DND-41 (cell line): ENCODE measurements at regions not wholly inside any gene's neighbourhood (a gene's known extent, or its start where the extent isn't known, plus 50 kb on each side); places are given as distances from the start of the nearest gene placed in this dataset.

ENCODE experiments used
- ATAC-seq: fragments of 200-7000 bp; cut with Tn5 transposase; 3 replicates; pipeline ENCODE4 v1.9.1; 2021; ENCODE audit warnings: low read depth; ENCODE audit not compliant: insufficient read depth
- DNase-seq: peaks from one replicate; pipeline ENCODE4 v3.0.0-alpha.2; 2020
- H2AFZ ChIP-seq: 2 replicates; pipeline ENCODE4 v1.6.0; 2012; ENCODE audit warnings: low read depth, low read length
- H3K27ac ChIP-seq: 2 replicates; pipeline ENCODE4 v1.5.1; 2012; ENCODE audit warnings: low read length, inconsistent platforms
- H3K27me3 ChIP-seq: fragments of 200-600 bp; sonication (generic); 2 replicates; pipeline ENCODE4 v1.6.0; 2012; ENCODE audit warnings: low read length, mild to moderate bottlenecking, inconsistent platforms; ENCODE audit not compliant: insufficient read depth, poor library complexity
- H3K36me3 ChIP-seq: 2 replicates; pipeline ENCODE4 v1.5.1; 2012; ENCODE audit warnings: low read length, inconsistent platforms; ENCODE audit not compliant: insufficient read depth
- H3K4me1 ChIP-seq: 2 replicates; pipeline ENCODE4 v1.5.1; 2012; ENCODE audit warnings: mild to moderate bottlenecking, low read length; ENCODE audit not compliant: insufficient read depth
- H3K4me2 ChIP-seq: 2 replicates; pipeline ENCODE4 v1.6.0; 2012; ENCODE audit warnings: mild to moderate bottlenecking, moderate library complexity, low read length, inconsistent platforms; ENCODE audit not compliant: insufficient read depth
- H3K4me3 ChIP-seq, 2 experiments: fragments of 200-600 bp in 1 of 2; shearing (Covaris generic) in 1 of 2; 2 replicates each; pipeline ENCODE4 v1.5.1; 2012 to 2016; ENCODE audit warnings: inconsistent platforms in 2 of 2, low read length in 2 of 2, mild to moderate bottlenecking in 2 of 2, low read depth in 1 of 2, moderate library complexity in 1 of 2
- H3K79me2 ChIP-seq: 2 replicates; pipeline ENCODE4 v1.6.0; 2012; ENCODE audit warnings: low read length, inconsistent platforms; ENCODE audit not compliant: insufficient read depth
- H3K9ac ChIP-seq: 2 replicates; pipeline ENCODE4 v1.6.0; 2012; ENCODE audit warnings: low read depth, mild to moderate bottlenecking, inconsistent platforms, low read length, moderate library complexity
- H3K9me3 ChIP-seq: 2 replicates; pipeline ENCODE4 v1.5.1; 2012; ENCODE audit warnings: low read length, moderate library complexity, mild to moderate bottlenecking, inconsistent platforms; ENCODE audit not compliant: insufficient read depth, severe bottlenecking
- H4K20me1 ChIP-seq: 2 replicates; pipeline ENCODE4 v1.6.0; 2012; ENCODE audit warnings: low read length; ENCODE audit not compliant: insufficient read depth
- EZH2 ChIP-seq: IDR thresholded peaks from 3 replicates; pipeline ENCODE4 v1.6.1; 2012; ENCODE audit warnings: borderline replicate concordance, low read depth, mild to moderate bottlenecking, moderate library complexity, low read length, inconsistent platforms; ENCODE audit not compliant: severe bottlenecking
- TF ChIP-seq, protein P1 (sequence below): IDR thresholded peaks from 2 replicates; pipeline ENCODE4 v1.5.1; 2012; ENCODE audit warnings: borderline replicate concordance, low read length, moderate library complexity, mild to moderate bottlenecking; ENCODE audit not compliant: poor library complexity, severe bottlenecking; ENCODE audit errors: extremely low read depth

DNA sequence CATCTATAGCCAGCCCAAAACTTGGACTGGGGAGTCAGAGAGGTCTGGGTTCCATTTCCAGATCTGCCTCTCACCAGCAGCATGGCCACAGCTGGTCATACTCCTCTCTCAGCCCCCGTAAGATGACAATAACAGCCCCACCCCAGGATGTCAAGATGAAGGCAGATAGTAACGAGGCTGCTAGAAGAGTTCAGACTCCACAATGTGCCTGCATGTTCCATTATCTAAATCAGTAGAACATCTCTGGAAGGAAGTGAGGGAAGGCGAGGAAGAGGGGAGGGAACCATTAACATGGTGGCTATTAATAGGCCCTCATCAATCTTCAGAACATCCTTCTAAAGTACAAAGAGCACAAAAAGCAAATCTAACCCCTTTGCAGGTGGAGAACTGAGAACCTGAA is 98.0 kb upstream of the KCNG1 start:
- Histone ChIP-seq H3K9me3 (no peaks in the 10 kb centered on the region), H3K79me2 (no peaks in the 10 kb centered on the region), H4K20me1 (no peaks in the 10 kb centered on the region), H3K4me1 (no peaks in the 10 kb centered on the region), H3K4me3 (no peak overlapping the region), H3K27me3 (peaks cover 28% of the 10 kb centered on the region), H2AFZ (no peak overlapping the region), H3K4me2 (no peak overlapping the region), H3K27ac (no peak overlapping the region), H3K9ac (no peak overlapping the region), H3K36me3 (no peaks in the 10 kb centered on the region)
- ATAC-seq (no peak), DNase-seq (no peak)
- TF ChIP-seq EZH2, result no peak
- TF ChIP-seq, protein P1, sequence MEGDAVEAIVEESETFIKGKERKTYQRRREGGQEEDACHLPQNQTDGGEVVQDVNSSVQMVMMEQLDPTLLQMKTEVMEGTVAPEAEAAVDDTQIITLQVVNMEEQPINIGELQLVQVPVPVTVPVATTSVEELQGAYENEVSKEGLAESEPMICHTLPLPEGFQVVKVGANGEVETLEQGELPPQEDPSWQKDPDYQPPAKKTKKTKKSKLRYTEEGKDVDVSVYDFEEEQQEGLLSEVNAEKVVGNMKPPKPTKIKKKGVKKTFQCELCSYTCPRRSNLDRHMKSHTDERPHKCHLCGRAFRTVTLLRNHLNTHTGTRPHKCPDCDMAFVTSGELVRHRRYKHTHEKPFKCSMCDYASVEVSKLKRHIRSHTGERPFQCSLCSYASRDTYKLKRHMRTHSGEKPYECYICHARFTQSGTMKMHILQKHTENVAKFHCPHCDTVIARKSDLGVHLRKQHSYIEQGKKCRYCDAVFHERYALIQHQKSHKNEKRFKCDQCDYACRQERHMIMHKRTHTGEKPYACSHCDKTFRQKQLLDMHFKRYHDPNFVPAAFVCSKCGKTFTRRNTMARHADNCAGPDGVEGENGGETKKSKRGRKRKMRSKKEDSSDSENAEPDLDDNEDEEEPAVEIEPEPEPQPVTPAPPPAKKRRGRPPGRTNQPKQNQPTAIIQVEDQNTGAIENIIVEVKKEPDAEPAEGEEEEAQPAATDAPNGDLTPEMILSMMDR, result no peak

DNA sequence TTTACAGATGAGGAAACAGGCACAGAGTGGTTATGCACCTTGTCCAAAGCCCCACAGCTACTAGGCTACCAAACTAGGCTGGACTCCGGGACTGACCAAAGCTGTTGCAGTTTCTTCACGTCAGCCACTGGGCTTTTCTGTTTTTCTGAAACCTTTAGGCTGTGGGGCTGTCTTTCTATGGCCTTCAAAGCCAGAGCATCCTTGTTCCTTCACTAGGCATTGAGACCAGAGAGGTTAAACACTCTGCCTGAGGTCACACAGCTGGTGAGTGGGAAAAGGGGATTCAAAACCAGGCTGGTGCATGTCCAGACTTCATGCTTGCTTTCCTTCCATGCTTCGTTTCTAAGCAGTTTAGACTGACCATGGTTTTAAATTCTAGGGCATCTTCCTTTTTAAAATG is 97.5 kb upstream of the KCNG1 start:
- Histone ChIP-seq H3K36me3 (no peaks in the 10 kb centered on the region), H3K9me3 (no peaks in the 10 kb centered on the region), H3K27ac (no peak overlapping the region), H3K9ac (no peak overlapping the region), H2AFZ (no peak overlapping the region), H3K4me1 (no peaks in the 10 kb centered on the region), H3K79me2 (no peaks in the 10 kb centered on the region), H3K4me2 (no peak overlapping the region), H3K27me3 (peaks cover 28% of the 10 kb centered on the region), H4K20me1 (no peaks in the 10 kb centered on the region), H3K4me3 (no peak overlapping the region)
- no peak for DNase-seq
- TF ChIP-seq, protein P1, result no peak
- no peak for TF ChIP-seq EZH2
- no peak for ATAC-seq

DNA sequence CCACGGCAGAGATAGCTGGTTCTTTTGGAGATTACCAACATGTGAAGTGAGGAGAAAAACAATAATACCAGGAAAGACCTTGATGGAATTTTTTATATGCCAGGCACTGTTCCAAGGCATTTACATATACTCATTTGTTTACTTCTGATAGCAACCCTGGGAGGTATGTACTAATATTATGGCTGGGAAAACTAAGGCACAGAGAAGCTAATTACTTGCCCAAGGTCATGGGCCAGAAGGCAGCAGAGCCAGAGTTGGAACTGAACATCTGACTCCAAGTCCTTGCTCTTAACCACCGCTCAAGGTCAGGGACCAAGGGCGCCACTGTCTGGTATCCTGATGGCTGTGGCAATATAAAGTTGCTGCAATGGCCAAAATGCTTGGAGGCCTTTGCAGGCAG is 97.0 kb upstream of the KCNG1 start:
- no peak overlapping the region for H3K4me2 ChIP-seq
- H3K27ac ChIP-seq, result no peak overlapping the region
- H3K36me3 ChIP-seq, result no peaks in the 10 kb centered on the region
- no peak overlapping the region for H3K4me3 ChIP-seq
- no peak for DNase-seq
- no peaks in the 10 kb centered on the region for H3K9me3 ChIP-seq
- peaks cover 28% of the 10 kb centered on the region for H3K27me3 ChIP-seq
- no peak overlapping the region for H2AFZ ChIP-seq
- H3K4me1 ChIP-seq, result no peaks in the 10 kb centered on the region
- no peak for TF ChIP-seq EZH2
- TF ChIP-seq, protein P1, result no peak
- no peak overlapping the region for H3K9ac ChIP-seq
- no peak for ATAC-seq
- H3K79me2 ChIP-seq, result no peaks in the 10 kb centered on the region
- no peaks in the 10 kb centered on the region for H4K20me1 ChIP-seq

DNA sequence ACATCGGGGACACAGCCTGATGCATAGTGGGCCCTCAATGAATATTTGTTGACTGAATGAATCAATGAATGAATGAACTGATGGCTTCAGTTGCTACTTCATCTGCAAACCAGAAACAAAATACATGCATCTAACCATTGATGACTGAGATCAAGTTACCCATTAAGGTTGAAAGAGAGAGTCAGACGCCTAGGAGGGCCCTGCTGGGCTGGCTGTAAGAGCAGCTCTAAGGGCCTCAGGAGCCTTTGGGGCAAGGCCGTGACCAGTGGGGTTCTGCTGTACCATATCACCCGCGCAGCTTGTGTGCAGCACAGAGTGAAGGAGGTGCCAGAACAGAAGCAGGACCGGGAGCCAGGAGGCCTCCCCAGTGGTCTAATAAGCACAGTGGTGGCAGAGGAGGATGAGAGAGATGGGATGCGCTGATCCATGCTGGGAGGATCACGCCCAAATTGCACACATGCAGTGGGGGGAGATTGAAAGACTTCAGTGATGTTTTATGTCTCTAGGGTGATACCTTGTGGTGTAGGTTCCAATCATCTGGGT is 96.1 kb upstream of the KCNG1 start:
- DNase-seq, result no peak
- no peak for ATAC-seq
- H3K4me1 ChIP-seq, result no peaks in the 10 kb centered on the region

More for the DNA sequence above, 96.1 kb upstream of the KCNG1 start:
- Histone ChIP-seq H3K27me3 (peaks cover 28% of the 10 kb centered on the region), H3K4me3 (no peak overlapping the region), H4K20me1 (no peaks in the 10 kb centered on the region), H3K9ac (no peak overlapping the region), H3K27ac (no peak overlapping the region), H3K9me3 (no peaks in the 10 kb centered on the region), H3K36me3 (no peaks in the 10 kb centered on the region), H3K79me2 (no peaks in the 10 kb centered on the region), H3K4me2 (no peak overlapping the region), H2AFZ (no peak overlapping the region)
- no peak for TF ChIP-seq EZH2
- TF ChIP-seq, protein P1, result no peak
